Dermis microvascular lymphatic vessel endothelial cell (primary cell): ENCODE measurements at regions not wholly inside any gene's neighbourhood (a gene's known extent, or its start where the extent isn't known, plus 50 kb on each side); places are given as distances from the start of the nearest gene placed in this dataset.
A peak's percentile ranks its signal among the peaks of the same experiment; 100 is the strongest.

ENCODE experiments used
- DNase-seq, 2 donors: peaks; one replicate each; pipeline versions ENCODE4 v3.0.0 to v3.0.0-alpha.2; 2010; ENCODE audit warnings: low read depth in 2 of 2

- no peak for DNase-seq
Observed at GRCh38 chr6:40312213-40313015, 274.8 kb downstream of the LRFN2 start.

DNA sequence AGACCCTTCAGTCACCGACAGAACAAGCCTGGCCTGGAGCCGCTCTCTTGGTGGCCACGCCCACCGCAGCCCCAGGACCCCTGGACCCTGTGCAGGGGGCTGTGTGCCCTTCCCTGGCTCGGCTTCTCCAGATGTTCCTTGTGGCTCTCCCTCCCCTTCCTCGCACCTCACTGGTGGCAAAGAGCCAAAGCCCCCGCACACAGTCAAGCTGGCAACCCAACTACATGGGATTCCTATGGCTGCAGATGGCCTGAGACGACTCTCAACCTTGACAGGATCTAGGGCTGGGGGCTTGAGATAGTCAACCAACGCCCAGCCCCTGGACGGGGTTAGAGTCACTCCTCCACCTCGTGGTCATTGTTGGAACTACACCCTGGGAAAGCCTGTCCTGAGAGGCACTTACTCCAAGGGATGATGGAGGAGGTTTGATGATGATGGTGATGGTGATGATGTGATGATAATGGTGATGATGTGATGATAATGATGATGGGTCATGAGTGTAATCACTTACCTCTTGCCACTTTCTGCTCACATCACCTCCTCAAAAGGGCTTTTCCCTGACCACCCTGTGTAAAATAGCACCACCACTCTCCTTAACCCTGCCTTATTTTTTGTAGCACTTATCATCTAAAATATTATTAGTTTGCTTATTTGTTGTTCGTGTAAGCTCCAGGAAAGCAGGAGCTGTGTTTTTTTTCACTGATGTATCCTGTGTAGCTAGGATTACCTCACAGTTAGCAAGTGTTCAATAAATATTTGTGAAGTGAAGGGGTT lies 278.4 kb downstream of the LRFN2 start:
- DNase-seq: peak; percentile 15 to 45

- no peak for DNase-seq
Observed at GRCh38 chr6:40307712-40308111, 279.5 kb downstream of the LRFN2 start.

- DNase-seq: no peak
Observed at GRCh38 chr6:40302856-40303454, 284.2 kb downstream of the LRFN2 start.

DNA sequence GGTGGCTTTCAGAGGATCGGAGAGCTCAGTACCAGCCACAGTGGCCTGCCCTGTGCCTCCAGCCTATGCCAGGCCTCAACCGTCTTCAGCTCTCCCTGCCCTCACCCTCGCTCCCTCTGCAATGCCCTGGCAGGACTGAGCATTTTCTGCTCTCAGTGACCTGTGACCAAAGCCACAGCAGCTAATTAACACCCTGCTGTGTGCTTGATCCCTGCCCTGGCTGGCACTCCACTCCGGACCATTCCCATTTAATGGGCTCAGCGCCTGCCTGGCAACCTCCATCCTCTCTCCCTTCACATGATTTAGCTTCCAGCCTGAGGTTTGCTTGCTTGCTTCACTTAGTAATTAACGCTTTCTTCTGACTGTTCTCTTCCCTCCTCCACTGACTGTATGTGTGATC lies 287.5 kb downstream of the LRFN2 start:
- no peak for DNase-seq

DNA sequence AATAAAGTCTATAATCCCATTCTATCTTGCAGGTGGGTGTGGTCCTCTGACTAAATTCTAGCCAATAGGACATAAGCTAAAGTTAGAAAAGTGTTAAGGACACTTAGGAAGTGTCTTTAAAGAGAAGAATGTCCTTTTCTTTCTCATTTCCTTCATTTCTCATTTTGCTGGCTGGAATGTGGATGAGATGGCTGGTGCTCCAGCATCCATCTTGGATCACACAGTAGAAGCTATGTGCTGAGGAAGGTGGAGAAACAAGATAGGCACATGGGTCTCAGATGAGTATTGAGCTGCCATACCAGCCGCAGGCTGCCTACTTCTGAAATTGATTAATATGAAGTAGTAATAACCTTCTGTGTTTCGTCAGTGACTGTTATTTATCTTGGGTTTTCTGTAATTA lies 289.0 kb downstream of the LRFN2 start:
- no peak for DNase-seq

DNA sequence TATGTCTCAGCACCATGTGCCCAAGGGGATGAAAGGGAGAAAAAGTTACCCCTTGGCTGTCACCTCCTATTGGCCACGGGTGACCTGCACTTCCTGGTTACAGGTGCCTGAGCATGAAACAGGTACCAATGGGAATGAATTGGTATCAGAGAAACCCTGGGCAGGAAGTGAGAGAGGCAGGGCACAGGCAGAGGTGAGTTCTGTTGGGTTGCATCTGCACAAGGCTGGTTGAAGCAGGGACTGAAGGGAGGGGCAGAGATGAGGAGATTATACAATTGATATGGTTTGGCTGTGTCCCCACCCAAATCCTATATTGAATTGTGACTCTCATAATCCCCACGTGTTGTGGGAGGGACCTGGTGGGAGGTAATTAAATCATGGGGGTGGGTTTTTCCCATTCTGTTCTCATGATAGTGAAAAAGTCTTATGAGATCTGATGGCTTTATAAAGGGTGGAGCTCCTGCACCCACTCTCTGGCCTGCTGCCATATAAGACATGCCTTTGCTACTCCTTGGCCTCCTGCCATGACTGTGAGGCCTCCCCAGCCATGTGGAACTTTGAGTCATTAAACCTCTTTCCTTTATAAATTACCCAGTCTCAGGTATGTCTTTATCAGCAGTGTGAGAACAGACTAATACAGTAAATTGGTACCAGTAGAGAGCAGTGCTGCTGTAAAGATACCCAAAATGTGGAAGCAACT lies 291.8 kb downstream of the LRFN2 start:
- DNase-seq: no peak

- no peak for DNase-seq
Observed at GRCh38 chr6:40293460-40294185, 293.5 kb downstream of the LRFN2 start.

DNA sequence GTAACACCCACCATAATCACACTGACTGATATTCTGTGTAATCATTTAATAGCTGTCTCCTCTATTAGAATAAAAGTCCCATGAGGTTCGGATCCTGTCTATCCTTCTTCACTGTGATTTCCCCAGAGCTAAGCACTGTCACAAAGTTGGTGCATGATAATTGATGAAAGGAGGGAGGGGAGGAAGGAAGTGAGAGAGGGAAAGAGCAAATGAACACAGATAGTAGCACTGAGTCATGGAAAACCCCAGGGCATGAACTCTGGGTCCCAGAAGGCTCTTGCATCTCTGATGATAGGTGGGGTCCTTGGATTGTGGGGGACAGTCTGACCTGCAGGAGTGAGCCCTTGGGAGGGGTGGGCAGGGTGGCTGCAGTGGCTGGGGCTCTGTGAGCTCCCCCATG lies 294.1 kb downstream of the LRFN2 start:
- no peak for DNase-seq

DNA sequence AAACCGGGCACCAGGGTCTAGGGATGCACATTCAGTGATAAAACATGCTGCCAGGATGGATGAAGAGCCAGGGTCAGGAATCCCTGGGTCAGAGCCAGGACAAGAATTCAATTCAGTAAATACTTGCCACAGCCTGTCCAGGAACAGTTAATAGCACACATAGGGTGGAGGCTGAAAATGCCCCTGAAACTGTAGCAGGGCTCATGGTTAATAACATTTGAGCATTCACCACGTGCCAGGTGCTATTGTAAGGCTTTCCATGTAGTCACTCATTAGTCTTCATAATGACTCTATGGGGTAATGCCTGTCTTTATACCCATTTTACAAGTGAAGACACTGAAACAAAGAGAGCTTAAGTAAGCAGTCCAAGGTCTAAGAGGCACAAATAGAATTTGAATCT lies 296.3 kb downstream of the LRFN2 start:
- no peak for DNase-seq

- no peak for DNase-seq
Observed at GRCh38 chr6:40288919-40289318, 298.2 kb downstream of the LRFN2 start.

GRCh38 chr6:40287296-40287850 lies 299.8 kb downstream of the LRFN2 start:
- DNase-seq: no peak

- DNase-seq: no peak
Observed at GRCh38 chr6:40286721-40287120, 300.4 kb downstream of the LRFN2 start.

GRCh38 chr6:40285996-40286395 lies 301.2 kb downstream of the LRFN2 start:
- DNase-seq: no peak

- no peak for DNase-seq
Observed at GRCh38 chr6:40285535-40285934, 301.6 kb downstream of the LRFN2 start.

- DNase-seq: no peak
Observed at GRCh38 chr6:40282986-40283385, 304.2 kb downstream of the LRFN2 start.

- DNase-seq: no peak
Observed at GRCh38 chr6:40281402-40281801, 305.8 kb downstream of the LRFN2 start.

- DNase-seq: no peak
Observed at GRCh38 chr6:40280231-40280630, 306.9 kb downstream of the LRFN2 start.

- DNase-seq: no peak
Observed at GRCh38 chr6:40276141-40276540, 311.0 kb downstream of the LRFN2 start.

DNA sequence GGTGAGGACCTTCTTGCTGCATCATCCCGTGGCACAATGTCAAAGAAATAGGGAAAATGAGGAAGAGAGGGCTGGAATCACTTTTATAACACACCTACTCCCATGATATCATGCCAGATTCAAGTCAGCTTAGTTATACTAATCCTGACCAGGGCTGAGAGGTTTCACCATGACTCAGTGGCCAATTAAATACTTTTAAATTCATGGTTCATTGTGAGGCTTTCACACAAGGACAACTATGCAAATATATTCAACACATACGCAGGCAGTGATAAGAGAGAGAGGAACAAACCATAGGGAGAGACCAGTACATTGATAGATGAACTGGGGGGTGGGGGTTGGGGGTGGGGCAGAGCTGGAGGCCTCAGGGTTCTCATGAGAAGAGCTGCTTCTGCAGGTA lies 313.1 kb downstream of the LRFN2 start:
- no peak for DNase-seq

GRCh38 chr6:40268614-40269013 lies 318.6 kb downstream of the LRFN2 start:
- DNase-seq: no peak
